ENCODE measurements at regions not wholly inside any gene's neighbourhood (a gene's known extent, or its start where the extent isn't known, plus 50 kb on each side); places are given as distances from the start of the nearest gene placed in this dataset.

GRCh38 chr2:216974321-216975302 lies 114.7 kb upstream of the TNP1 start:
- Histone ChIP-seq H3K4me3 (ENCODE audit: control insufficient read depth in 2 of 3, extremely low read depth in 1 of 3, insufficient read depth in 2 of 3, low read depth in 1 of 3, low read length in 3 of 3) (no peak overlapping the region), H3K9ac (ENCODE audit: control insufficient read depth, extremely low read depth, insufficient read depth, low read length) (no peak overlapping the region), H4K20me1 (ENCODE audit: control insufficient read depth, extremely low read depth, insufficient read depth, low read length) (no peaks in the 10 kb centered on the region), H3K4me1 (ENCODE audit: control insufficient read depth, extremely low read depth, insufficient read depth, low read length) (no peaks in the 10 kb centered on the region), H3K4me2 (ENCODE audit: control insufficient read depth, extremely low read depth, insufficient read depth, low read depth, low read length) (no peak overlapping the region), H2AFZ (ENCODE audit: control insufficient read depth, low read length) (no peak overlapping the region), H3K27me3 (ENCODE audit: control insufficient read depth, extremely low read depth, insufficient read depth, low read length) (no peaks in the 10 kb centered on the region), H3K9me1 (ENCODE audit: control insufficient read depth, extremely low read depth, insufficient read depth, low read length) (no peaks in the 10 kb centered on the region), H3K27ac (ENCODE audit: control insufficient read depth, insufficient read depth, low read length) (no peak overlapping the region), H3K36me3 (ENCODE audit: control insufficient read depth in 2 of 2, extremely low read depth in 1 of 2, insufficient read depth in 2 of 2, low read length in 2 of 2) (no peaks in the 10 kb centered on the region), H3K79me2 (ENCODE audit: control insufficient read depth, insufficient read depth, low read length) (no peaks in the 10 kb centered on the region), H3K9me3 (ENCODE audit: control insufficient read depth, low read depth, low read length) (no peaks in the 10 kb centered on the region)
- dilution Hi-C loops (cut with MboI; ENCODE audit: extremely low pct_ligation_motif_present, low sequenced_read_pairs) = no loop called here
- DNase-seq (ENCODE audit: low read depth, low spot score) (no peak), FAIRE-seq (no peak)
- TF ChIP-seq, protein P1, sequence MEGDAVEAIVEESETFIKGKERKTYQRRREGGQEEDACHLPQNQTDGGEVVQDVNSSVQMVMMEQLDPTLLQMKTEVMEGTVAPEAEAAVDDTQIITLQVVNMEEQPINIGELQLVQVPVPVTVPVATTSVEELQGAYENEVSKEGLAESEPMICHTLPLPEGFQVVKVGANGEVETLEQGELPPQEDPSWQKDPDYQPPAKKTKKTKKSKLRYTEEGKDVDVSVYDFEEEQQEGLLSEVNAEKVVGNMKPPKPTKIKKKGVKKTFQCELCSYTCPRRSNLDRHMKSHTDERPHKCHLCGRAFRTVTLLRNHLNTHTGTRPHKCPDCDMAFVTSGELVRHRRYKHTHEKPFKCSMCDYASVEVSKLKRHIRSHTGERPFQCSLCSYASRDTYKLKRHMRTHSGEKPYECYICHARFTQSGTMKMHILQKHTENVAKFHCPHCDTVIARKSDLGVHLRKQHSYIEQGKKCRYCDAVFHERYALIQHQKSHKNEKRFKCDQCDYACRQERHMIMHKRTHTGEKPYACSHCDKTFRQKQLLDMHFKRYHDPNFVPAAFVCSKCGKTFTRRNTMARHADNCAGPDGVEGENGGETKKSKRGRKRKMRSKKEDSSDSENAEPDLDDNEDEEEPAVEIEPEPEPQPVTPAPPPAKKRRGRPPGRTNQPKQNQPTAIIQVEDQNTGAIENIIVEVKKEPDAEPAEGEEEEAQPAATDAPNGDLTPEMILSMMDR (optimal IDR thresholded peaks at IDR 0.05 in 1 of 3, IDR thresholded peaks at IDR 0.05 in 1 of 3, conservative IDR thresholded peaks at IDR 0.05 in 1 of 3; ENCODE audit: extremely low read depth in 1 of 3, insufficient read depth in 2 of 3, low read length in 3 of 3) = no peak
- no peak for TF ChIP-seq EZH2 (IDR thresholded peaks at IDR 0.05; ENCODE audit: low read length)

DNA sequence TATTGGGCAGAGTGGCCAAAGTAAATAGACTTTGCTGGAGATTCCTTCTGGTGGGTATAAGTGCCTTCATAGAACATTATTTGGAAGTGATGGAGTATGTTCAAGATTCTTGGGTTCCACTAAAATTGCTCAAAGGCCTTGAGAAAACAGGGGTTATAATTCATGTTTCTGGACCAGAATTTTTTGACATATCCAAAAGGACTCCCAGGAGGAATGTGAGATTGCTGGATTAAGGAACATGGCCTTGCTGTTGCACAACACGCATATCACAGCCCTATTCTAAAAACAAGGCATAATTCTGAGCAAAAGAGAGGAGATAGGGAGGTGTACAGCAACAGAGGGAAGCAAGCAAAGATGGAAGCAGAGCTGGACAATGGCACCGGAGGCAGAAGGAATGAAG lies 111.7 kb upstream of the TNP1 start:
- no peak overlapping the region for H3K4me2 ChIP-seq (ENCODE audit: control insufficient read depth, extremely low read depth, insufficient read depth, low read depth, low read length)
- H3K9me3 ChIP-seq (ENCODE audit: control insufficient read depth, low read depth, low read length) = no peaks in the 10 kb centered on the region
- H3K36me3 ChIP-seq (ENCODE audit: control insufficient read depth in 2 of 2, extremely low read depth in 1 of 2, insufficient read depth in 2 of 2, low read length in 2 of 2) = no peaks in the 10 kb centered on the region
- peaks cover 4% of the 10 kb centered on the region for H3K27me3 ChIP-seq (ENCODE audit: control insufficient read depth, extremely low read depth, insufficient read depth, low read length)
- H3K9ac ChIP-seq (ENCODE audit: control insufficient read depth, extremely low read depth, insufficient read depth, low read length) = no peak overlapping the region
- FAIRE-seq (no peak), DNase-seq (ENCODE audit: low read depth, low spot score) (no peak)
- H3K27ac ChIP-seq (ENCODE audit: control insufficient read depth, insufficient read depth, low read length) = no peak overlapping the region
- no peak overlapping the region for H2AFZ ChIP-seq (ENCODE audit: control insufficient read depth, low read length)
- H4K20me1 ChIP-seq (ENCODE audit: control insufficient read depth, extremely low read depth, insufficient read depth, low read length) = no peaks in the 10 kb centered on the region
- H3K9me1 ChIP-seq (ENCODE audit: control insufficient read depth, extremely low read depth, insufficient read depth, low read length) = no peaks in the 10 kb centered on the region
- TF ChIP-seq, protein P1 (optimal IDR thresholded peaks at IDR 0.05 in 1 of 3, IDR thresholded peaks at IDR 0.05 in 1 of 3, conservative IDR thresholded peaks at IDR 0.05 in 1 of 3; ENCODE audit: extremely low read depth in 1 of 3, insufficient read depth in 2 of 3, low read length in 3 of 3) = no peak
- no peak for TF ChIP-seq EZH2 (IDR thresholded peaks at IDR 0.05; ENCODE audit: low read length)
- dilution Hi-C loops (cut with MboI; ENCODE audit: extremely low pct_ligation_motif_present, low sequenced_read_pairs) = no loop called here
- H3K4me3 ChIP-seq (ENCODE audit: control insufficient read depth in 2 of 3, extremely low read depth in 1 of 3, insufficient read depth in 2 of 3, low read depth in 1 of 3, low read length in 3 of 3) = no peak overlapping the region
- H3K4me1 ChIP-seq (ENCODE audit: control insufficient read depth, extremely low read depth, insufficient read depth, low read length) = no peaks in the 10 kb centered on the region
- no peaks in the 10 kb centered on the region for H3K79me2 ChIP-seq (ENCODE audit: control insufficient read depth, insufficient read depth, low read length)

Measured in keratinocyte (primary cell).